Daoy (cell line): ENCODE measurements at regions not wholly inside any gene's neighbourhood (a gene's known extent, or its start where the extent isn't known, plus 50 kb on each side); places are given as distances from the start of the nearest gene placed in this dataset.
"Not testable (repeated sequence)": the region's sequence is repeated elsewhere in the genome, so short reads cannot be mapped to it uniquely, and the experiment has no call there.

Experiments used
- DNase-seq: peaks from one replicate; pipeline ENCODE4 v3.0.0-alpha.2; 2015; ENCODE audit warnings: low read depth

GRCh38 chr15:36406366-36406765 is 173.1 kb upstream of the CDIN1 start:
- DNase-seq: no peak

- DNase-seq: no peak
Measured at GRCh38 chr15:36406911-36407310, 172.5 kb upstream of the CDIN1 start.

- DNase-seq: peak; percentile 81
Measured at GRCh38 chr15:36407647-36408046, 171.8 kb upstream of the CDIN1 start.

- no peak for DNase-seq
Measured at GRCh38 chr15:36409819-36410218, 169.6 kb upstream of the CDIN1 start.

GRCh38 chr15:36414670-36415069 is 164.8 kb upstream of the CDIN1 start:
- DNase-seq: peak; percentile 77

- DNase-seq: peak; percentile 67
Measured at GRCh38 chr15:36415643-36416042, 163.8 kb upstream of the CDIN1 start.

GRCh38 chr15:36422631-36423030 is 156.8 kb upstream of the CDIN1 start:
- no peak for DNase-seq

- no peak for DNase-seq
Measured at GRCh38 chr15:36426691-36427090, 152.7 kb upstream of the CDIN1 start.

GRCh38 chr15:36428102-36428845 is 151.2 kb upstream of the CDIN1 start:
- DNase-seq: peak; percentile 97

- DNase-seq: no peak
Measured at GRCh38 chr15:36429707-36430106, 149.7 kb upstream of the CDIN1 start.

- DNase-seq: no peak
Measured at GRCh38 chr15:36430280-36430679, 149.1 kb upstream of the CDIN1 start.

GRCh38 chr15:36430726-36431265 is 148.6 kb upstream of the CDIN1 start:
- no peak for DNase-seq

- DNase-seq: peak; percentile 85
Measured at GRCh38 chr15:36432161-36432560, 147.3 kb upstream of the CDIN1 start.

GRCh38 chr15:36434177-36434576 is 145.2 kb upstream of the CDIN1 start:
- no peak for DNase-seq

- no peak for DNase-seq
Measured at GRCh38 chr15:36438499-36438898, 140.9 kb upstream of the CDIN1 start.

GRCh38 chr15:36447373-36447772 is 132.1 kb upstream of the CDIN1 start:
- no peak for DNase-seq

GRCh38 chr15:36448418-36448817 is 131.0 kb upstream of the CDIN1 start:
- DNase-seq: no peak

- peak; percentile 14 for DNase-seq
Measured at GRCh38 chr15:36449084-36449661, 130.3 kb upstream of the CDIN1 start.

- DNase-seq: no peak
Measured at GRCh38 chr15:36449662-36450145, 129.7 kb upstream of the CDIN1 start.

GRCh38 chr15:36454244-36454643 is 125.2 kb upstream of the CDIN1 start:
- not testable (repeated sequence) for DNase-seq

GRCh38 chr15:36458411-36458810 is 121.0 kb upstream of the CDIN1 start:
- DNase-seq: no peak

GRCh38 chr15:36465304-36465703 is 114.1 kb upstream of the CDIN1 start:
- no peak for DNase-seq

- peak; percentile 91 for DNase-seq
Measured at GRCh38 chr15:36468746-36469145, 110.7 kb upstream of the CDIN1 start.
